Neural cell (in vitro differentiated cells): ENCODE measurements at regions not wholly inside any gene's neighbourhood (a gene's known extent, or its start where the extent isn't known, plus 50 kb on each side); places are given as distances from the start of the nearest gene placed in this dataset.

Source experiments
- H2AFZ ChIP-seq: fragments of 200-600, 300-800 bp; sonication (generic), shearing (Covaris generic); 2 replicates; pipeline ENCODE4 v1.6.0; 2014; ENCODE audit warnings: low read depth, mild to moderate bottlenecking, antibody characterized with exemption, low read length, moderate library complexity
- H3F3A ChIP-seq: fragments of 200-600 bp; shearing (Covaris generic); 2 replicates; pipeline ENCODE4 v1.6.1; 2016; ENCODE audit warnings: mild to moderate bottlenecking, moderate library complexity, mixed read lengths, antibody characterized with exemption, low read length; ENCODE audit not compliant: insufficient read depth, poor library complexity, severe bottlenecking
- H3K27ac ChIP-seq: fragments of 200-600, 300-800 bp; sonication (generic), shearing (Covaris generic); 2 replicates; pipeline ENCODE4 v1.5.1; 2014; ENCODE audit warnings: mild to moderate bottlenecking, low read length, moderate library complexity
- H3K27me3 ChIP-seq: fragments of 300-800, 200-600 bp; sonication (generic), shearing (Covaris generic); 2 replicates; pipeline ENCODE4 v1.6.0; 2014; ENCODE audit warnings: mild to moderate bottlenecking, low read depth, low read length, moderate library complexity; ENCODE audit not compliant: insufficient read depth
- H3K36me3 ChIP-seq: fragments of 300-800, 200-600 bp; sonication (generic), shearing (Covaris generic); 2 replicates; pipeline ENCODE4 v1.5.1; 2014; ENCODE audit warnings: mild to moderate bottlenecking, antibody characterized with exemption, low read length, moderate library complexity; ENCODE audit not compliant: insufficient read depth
- H3K4me2 ChIP-seq: fragments of 300-800, 200-600 bp; sonication (generic), shearing (Covaris generic); 2 replicates; pipeline ENCODE4 v1.6.0; 2014; ENCODE audit warnings: mild to moderate bottlenecking, low read length
- H3K4me3 ChIP-seq: fragments of 300-800, 200-600 bp; sonication (generic), shearing (Covaris generic); 2 replicates; pipeline ENCODE4 v1.5.1; 2014; ENCODE audit warnings: mild to moderate bottlenecking, low read length, moderate library complexity
- H3K79me2 ChIP-seq: fragments of 200-600 bp; shearing (Covaris generic); replicated peaks from 2 replicates; pipeline ENCODE4 v1.6.0; 2014; ENCODE audit warnings: mild to moderate bottlenecking, low read length, moderate library complexity; ENCODE audit not compliant: insufficient read depth
- H3K9ac ChIP-seq: fragments of 300-800, 200-600 bp; sonication (generic), shearing (Covaris generic); 2 replicates; pipeline ENCODE4 v1.6.1; 2016; ENCODE audit warnings: mild to moderate bottlenecking, low read length, mixed read lengths
- H3K9me2 ChIP-seq: fragments of 200-600 bp; shearing (Covaris generic); 2 replicates; pipeline ENCODE4 v1.6.1; 2016; ENCODE audit warnings: mild to moderate bottlenecking, low read length, mixed read lengths; ENCODE audit not compliant: insufficient read depth
- H3K9me3 ChIP-seq: fragments of 200-600, 300-800 bp; sonication (generic), shearing (Covaris generic); 2 replicates; pipeline ENCODE4 v1.6.1; 2016; ENCODE audit warnings: mild to moderate bottlenecking, mixed run types, low read length, moderate library complexity, mixed read lengths
- H4K20me1 ChIP-seq: fragments of 200-600 bp; shearing (Covaris generic); 2 replicates; pipeline ENCODE4 v1.6.1; 2016; ENCODE audit warnings: mild to moderate bottlenecking, mixed run types; ENCODE audit not compliant: insufficient read depth
- EP300 ChIP-seq: fragments of 450-650 bp; conservative IDR thresholded peaks from 2 replicates; pipeline ENCODE4 v1.6.1; 2014; ENCODE audit warnings: antibody characterized with exemption, mild to moderate bottlenecking, moderate library complexity; ENCODE audit not compliant: poor library complexity, severe bottlenecking
- EZH2 ChIP-seq: fragments of 200-600, 300-800 bp; shearing (Covaris generic), sonication (generic); IDR thresholded peaks from 2 replicates; pipeline ENCODE4 v1.6.1; 2014; ENCODE audit warnings: antibody characterized with exemption, low read length, borderline replicate concordance, mild to moderate bottlenecking; ENCODE audit not compliant: insufficient read depth, poor library complexity, severe bottlenecking
- MXI1 ChIP-seq: fragments of 450-650 bp; conservative IDR thresholded peaks from 2 replicates; pipeline ENCODE4 v1.6.1; 2014; ENCODE audit warnings: antibody characterized with exemption, mild to moderate bottlenecking; ENCODE audit not compliant: poor library complexity, severe bottlenecking
- POLR2AphosphoS5 ChIP-seq: IDR thresholded peaks from 2 replicates; pipeline ENCODE4 v1.6.1; 2012
- RAD21 ChIP-seq: fragments of 450-650 bp; conservative IDR thresholded peaks from 2 replicates; pipeline ENCODE4 v1.6.1; 2014; ENCODE audit warnings: antibody characterized with exemption, mild to moderate bottlenecking, moderate library complexity
- SMC3 ChIP-seq: fragments of 450-650 bp; conservative IDR thresholded peaks from 2 replicates; pipeline ENCODE4 v1.6.1; 2014; ENCODE audit warnings: antibody characterized with exemption, mild to moderate bottlenecking, moderate library complexity; ENCODE audit not compliant: poor library complexity
- TAF1 ChIP-seq: IDR thresholded peaks from 2 replicates; pipeline ENCODE4 v1.6.1; 2012; ENCODE audit warnings: low read depth
- TF ChIP-seq, protein P1 (sequence below): IDR thresholded peaks from 2 replicates; pipeline ENCODE4 v1.6.1; 2012; ENCODE audit warnings: borderline replicate concordance
- TF ChIP-seq, protein P2 (sequence below): fragments of 450-650 bp; IDR thresholded peaks from 2 replicates; pipeline ENCODE4 v1.5.1; 2014; ENCODE audit warnings: antibody characterized with exemption, mild to moderate bottlenecking, moderate library complexity; ENCODE audit not compliant: poor library complexity, severe bottlenecking

DNA sequence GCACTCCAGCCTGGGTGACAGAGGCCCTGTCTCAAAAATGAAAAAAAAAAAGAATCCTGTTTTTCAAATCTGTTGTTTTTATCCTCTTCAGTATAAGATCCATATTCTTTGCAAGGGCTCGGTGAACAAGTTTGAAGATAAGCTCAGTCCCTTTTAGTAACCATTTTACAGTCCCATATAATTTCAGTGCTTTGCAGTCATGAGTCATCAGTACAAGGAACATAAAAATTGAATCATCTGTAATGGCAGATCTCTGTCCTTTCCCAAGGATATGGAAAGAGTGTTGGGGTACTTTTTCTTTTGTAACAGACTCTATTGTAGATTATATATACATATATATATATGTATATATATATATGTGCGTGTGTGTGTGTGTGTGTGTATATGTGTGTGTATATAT, 52.2 kb upstream of the ZPBP start:
- Histone ChIP-seq H3K79me2 (no peaks in the 10 kb centered on the region), H3K27me3 (no peaks in the 10 kb centered on the region), H3K4me2 (no peak overlapping the region), H3K9me3 (no peaks in the 10 kb centered on the region), H3K36me3 (no peaks in the 10 kb centered on the region), H3K9me2 (no peaks in the 10 kb centered on the region), H3K27ac (no peak overlapping the region), H4K20me1 (no peaks in the 10 kb centered on the region), H3F3A (no peaks in the 10 kb centered on the region), H3K4me3 (no peak overlapping the region), H2AFZ (no peak overlapping the region), H3K9ac (no peak overlapping the region)
- TF ChIP-seq POLR2AphosphoS5 (no peak), MXI1 (no peak), EP300 (no peak), SMC3 (no peak), EZH2 (no peak), TAF1 (no peak), RAD21 (no peak)
- TF ChIP-seq, protein P1, sequence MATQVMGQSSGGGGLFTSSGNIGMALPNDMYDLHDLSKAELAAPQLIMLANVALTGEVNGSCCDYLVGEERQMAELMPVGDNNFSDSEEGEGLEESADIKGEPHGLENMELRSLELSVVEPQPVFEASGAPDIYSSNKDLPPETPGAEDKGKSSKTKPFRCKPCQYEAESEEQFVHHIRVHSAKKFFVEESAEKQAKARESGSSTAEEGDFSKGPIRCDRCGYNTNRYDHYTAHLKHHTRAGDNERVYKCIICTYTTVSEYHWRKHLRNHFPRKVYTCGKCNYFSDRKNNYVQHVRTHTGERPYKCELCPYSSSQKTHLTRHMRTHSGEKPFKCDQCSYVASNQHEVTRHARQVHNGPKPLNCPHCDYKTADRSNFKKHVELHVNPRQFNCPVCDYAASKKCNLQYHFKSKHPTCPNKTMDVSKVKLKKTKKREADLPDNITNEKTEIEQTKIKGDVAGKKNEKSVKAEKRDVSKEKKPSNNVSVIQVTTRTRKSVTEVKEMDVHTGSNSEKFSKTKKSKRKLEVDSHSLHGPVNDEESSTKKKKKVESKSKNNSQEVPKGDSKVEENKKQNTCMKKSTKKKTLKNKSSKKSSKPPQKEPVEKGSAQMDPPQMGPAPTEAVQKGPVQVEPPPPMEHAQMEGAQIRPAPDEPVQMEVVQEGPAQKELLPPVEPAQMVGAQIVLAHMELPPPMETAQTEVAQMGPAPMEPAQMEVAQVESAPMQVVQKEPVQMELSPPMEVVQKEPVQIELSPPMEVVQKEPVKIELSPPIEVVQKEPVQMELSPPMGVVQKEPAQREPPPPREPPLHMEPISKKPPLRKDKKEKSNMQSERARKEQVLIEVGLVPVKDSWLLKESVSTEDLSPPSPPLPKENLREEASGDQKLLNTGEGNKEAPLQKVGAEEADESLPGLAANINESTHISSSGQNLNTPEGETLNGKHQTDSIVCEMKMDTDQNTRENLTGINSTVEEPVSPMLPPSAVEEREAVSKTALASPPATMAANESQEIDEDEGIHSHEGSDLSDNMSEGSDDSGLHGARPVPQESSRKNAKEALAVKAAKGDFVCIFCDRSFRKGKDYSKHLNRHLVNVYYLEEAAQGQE = no peak
- TF ChIP-seq, protein P2, sequence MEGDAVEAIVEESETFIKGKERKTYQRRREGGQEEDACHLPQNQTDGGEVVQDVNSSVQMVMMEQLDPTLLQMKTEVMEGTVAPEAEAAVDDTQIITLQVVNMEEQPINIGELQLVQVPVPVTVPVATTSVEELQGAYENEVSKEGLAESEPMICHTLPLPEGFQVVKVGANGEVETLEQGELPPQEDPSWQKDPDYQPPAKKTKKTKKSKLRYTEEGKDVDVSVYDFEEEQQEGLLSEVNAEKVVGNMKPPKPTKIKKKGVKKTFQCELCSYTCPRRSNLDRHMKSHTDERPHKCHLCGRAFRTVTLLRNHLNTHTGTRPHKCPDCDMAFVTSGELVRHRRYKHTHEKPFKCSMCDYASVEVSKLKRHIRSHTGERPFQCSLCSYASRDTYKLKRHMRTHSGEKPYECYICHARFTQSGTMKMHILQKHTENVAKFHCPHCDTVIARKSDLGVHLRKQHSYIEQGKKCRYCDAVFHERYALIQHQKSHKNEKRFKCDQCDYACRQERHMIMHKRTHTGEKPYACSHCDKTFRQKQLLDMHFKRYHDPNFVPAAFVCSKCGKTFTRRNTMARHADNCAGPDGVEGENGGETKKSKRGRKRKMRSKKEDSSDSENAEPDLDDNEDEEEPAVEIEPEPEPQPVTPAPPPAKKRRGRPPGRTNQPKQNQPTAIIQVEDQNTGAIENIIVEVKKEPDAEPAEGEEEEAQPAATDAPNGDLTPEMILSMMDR = no peak
